Stimulated activated CD4-positive, alpha-beta T cell treated with anti-CD3 and anti-CD28 coated beads, Interleukin-15, amount 100 ng/mL, for 24 hours (primary cell): ENCODE measurements at regions not wholly inside any gene's neighbourhood (a gene's known extent, or its start where the extent isn't known, plus 50 kb on each side); places are given as distances from the start of the nearest gene placed in this dataset.
"Not testable (repeated sequence)": the region's sequence is repeated elsewhere in the genome, so short reads cannot be mapped to it uniquely, and the experiment has no call there.

Source experiments
- DNase-seq: peaks from one replicate; pipeline ENCODE4 v3.0.0-alpha.2; 2020

- DNase-seq = no peak
Observed at GRCh38 chr6:157727629-157728182, 95.3 kb upstream of the SNX9 start.

DNA sequence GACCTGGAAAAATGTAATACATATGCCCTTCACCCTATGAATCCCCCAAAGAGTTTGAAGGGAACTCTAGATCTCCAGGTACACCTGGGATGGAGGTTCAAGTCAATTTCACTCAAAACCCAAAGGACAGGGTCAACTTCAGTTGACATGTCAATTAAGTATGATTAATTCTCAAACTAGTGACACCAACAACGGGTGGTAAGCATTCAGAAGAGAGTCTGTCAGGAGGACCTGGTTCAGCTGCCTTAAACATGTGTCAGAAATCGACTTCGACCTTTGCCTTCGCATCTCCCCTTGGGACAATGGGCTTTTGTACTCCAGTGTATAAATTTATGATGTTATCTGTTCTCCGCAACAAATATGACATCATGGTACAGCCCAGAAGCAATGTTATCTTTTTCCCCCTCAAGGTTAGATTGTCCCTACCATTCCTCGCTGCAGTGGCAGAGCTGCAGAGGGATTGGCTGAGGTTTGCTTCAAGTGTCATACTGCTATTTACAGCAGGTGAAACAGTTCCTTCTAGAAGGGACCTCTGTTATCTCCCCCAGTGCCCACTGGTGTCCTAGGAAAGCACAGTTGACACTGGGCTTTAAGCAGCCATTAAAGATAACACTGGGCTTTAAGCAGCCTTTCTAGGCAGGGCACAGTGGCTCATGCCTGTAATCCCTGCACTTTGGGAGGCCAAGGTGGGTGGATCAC is 94.7 kb upstream of the SNX9 start:
- DNase-seq = no peak

- DNase-seq = no peak
Observed at GRCh38 chr6:157731221-157731620, 91.8 kb upstream of the SNX9 start.

- no peak for DNase-seq
Observed at GRCh38 chr6:157732007-157732406, 91.0 kb upstream of the SNX9 start.

DNA sequence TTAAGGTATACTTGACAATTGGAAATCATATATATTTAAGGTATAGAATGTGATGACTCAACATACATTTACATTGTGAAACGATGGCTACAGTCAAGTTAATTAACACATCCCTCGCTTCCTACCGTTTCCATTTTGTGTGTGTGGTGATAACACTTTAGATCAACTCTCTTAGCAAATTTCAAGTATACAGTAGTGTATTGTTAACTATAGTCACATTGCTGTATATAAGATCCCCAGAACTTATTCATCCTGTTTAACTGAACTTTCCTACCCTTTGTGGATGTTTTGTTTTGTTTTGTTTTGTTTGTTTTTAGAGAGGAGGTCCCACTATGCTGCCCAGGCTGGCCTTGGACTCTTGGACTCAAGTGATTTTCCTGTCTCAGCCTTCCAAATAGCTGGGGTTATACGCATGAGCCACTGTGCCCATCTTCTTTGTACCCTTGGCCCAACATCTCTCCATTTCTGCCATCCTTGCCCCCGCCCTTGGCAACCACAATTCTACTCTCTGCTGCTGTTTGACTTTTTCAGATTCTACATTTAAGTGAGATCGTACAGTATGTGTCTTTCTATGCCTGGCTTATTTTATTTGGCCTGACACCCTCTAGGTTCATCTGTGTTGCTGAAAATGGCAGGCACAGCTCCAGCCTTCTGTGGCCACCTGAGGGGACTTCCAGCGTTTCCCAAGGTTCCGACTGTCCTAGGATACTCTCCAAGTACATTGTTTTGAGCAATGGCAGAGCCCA is 90.5 kb upstream of the SNX9 start:
- no peak for DNase-seq

DNA sequence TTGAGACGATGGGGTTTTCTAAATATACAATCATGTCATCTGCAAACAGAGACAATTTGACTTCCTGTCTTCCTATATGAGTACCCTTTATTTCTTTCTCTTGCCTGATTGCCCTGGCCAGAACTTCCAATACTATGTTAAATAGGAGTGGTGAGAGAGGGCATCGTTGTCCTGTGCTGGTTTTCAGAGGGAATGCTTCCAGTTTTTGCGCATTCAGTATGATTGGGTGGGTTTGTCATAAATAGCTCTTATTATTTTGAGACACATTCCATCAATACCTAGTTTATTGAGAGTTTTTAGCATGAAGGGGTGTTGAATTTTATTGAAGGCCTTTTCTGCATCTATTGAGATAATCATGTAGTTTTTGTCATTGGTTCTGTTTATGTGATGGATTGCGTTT is 86.5 kb upstream of the SNX9 start:
- not testable (repeated sequence) for DNase-seq

GRCh38 chr6:157741321-157741947 is 81.6 kb upstream of the SNX9 start:
- DNase-seq = no peak

DNA sequence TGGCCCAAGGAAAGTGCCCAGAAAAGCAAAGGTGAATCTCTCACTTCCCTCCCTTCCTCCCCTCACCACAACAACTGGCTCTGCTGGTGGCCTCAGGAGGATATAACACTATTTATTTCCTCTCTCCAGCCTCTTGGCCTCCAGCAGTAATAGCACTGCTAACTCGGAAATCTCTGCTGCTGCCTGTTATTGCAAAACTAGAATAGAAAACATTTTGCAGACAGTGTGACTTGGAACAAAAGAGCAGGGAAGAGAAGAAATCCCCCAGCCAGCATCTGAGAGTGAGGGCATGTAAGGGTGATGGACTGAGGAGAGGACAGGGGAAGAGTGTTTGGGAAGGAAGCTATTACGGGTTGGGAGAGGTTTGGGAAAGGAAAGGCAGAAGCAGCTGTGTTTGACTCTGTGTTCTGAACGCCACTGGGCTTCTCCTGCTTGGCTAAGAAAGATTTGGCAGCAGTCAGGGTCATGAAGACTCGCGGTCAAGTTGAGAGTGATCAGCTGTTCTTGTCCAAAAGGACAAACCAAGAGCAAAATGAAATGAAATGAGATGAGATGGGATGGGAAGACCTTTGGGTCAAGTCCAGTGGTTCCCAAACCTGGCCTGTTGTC is 81.0 kb upstream of the SNX9 start:
- DNase-seq = no peak

GRCh38 chr6:157744102-157744601 is 78.9 kb upstream of the SNX9 start:
- no peak for DNase-seq

- DNase-seq = no peak
Observed at GRCh38 chr6:157746897-157747296, 76.1 kb upstream of the SNX9 start.

DNA sequence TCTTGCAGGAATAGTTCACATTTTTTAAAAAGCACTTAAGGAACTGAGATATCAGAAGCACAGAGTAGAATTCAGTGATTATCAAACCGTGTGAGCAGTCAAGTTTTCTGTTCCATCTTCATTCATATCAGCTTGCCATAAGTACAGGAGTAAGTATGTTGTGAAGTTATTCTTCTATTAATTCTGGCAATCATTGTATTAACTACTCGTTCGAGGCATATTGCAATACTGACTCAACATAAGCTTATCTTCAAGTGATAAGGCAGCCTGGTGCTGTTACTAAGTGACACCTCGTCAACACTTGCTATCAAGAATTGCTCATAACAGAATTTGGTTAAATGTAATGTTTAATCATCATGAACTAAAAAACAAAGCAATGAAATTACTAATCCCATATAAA is 75.7 kb upstream of the SNX9 start:
- no peak for DNase-seq

DNA sequence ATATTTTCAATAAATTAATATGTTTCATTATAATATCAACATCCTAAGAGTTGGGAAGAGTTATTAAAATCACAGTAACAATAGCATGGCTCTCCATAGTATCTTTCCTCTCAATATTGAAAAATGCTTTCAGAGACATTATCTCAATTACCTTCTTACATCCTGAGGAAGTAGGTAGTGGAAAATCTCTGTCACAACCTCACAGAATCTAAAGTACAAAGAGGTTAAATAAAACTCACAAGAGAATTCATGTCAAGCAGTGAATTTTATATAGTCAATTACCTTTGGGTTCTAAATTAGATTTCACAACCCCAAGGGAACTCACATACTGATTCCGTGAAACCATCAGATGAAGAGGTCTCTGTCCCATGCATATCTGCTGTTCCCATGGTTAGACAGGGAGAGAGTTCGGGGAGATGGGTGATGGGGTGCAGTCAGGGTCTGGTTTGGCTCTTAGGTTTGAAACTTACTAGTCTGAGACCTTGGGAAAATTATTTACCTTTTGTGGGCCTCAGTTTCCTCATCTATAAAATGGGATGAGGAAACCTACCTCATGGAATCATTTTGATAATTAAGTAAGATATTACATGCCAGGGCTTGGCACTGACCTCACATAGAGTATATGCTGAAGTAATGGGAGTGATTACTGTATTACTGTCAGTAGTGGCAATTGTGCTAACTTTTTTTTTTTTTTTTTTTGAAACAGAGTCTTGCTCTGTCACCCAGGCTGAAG is 74.0 kb upstream of the SNX9 start:
- DNase-seq = no peak

DNA sequence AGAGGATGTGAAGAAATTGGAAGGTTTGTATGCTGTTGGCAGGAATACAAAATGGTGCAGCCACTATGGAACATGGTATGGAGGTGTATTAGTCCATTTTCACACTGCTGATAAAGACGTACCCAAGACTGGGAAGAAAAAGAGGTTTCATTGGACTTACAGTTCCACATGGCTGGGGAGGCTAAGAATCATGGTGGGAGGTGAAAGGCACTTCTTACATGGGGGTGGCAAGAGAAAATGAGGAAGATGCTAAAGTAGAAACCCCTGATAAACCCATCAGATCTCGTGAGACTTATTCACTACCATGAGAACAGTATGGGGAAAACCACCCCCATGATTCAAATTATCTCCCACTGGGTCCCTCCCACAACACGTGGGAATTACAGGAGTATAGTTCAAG is 72.1 kb upstream of the SNX9 start:
- DNase-seq = not testable (repeated sequence)

DNA sequence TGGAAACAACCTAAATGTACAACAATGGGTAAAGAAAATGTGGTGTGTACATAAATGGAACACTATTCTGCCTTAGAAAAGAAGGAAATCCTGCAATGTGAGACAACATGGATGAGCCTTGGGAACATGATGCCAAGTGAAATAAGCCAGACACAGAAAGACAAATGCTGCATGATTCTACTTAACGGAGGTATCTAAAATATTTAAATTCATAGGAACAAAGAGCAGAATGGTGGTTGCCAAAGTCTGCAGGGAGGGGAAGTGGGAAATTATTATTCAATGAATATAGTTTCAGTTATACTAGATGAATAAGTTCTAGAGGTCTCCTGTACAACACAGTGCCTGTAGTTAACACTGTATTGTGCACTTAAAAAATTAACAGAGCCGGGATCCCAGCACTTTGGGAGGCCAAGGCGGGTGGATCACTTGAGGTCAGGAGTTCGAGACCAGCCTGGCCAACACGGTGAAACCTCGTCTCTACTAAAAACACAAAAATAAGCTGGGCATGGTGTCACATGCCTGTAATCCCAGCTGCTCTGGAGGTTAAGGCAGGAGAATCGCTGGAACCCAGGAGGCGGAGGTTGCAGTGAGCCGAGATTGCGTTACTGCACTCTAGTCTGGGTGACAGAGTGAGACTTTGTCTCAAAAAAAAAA is 71.4 kb upstream of the SNX9 start:
- no peak for DNase-seq

DNA sequence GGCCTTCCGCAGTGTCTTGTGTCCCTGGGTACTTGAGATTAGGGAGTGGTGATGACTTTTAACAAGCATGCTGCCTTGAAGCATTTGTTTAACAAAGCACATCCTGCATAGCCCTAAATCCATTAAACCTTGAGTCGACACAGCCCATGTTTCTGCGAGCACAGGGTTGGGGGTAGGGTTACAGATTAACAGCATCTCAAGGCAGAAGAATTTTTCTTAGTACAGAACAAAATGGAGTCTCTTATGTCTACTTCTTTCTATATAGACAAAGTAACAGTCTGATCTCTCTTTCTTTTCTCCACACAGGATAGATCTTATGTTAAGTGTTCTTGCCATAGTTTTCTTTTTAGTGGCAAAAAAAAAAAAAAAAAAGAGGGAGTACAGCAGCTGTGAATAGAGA is 70.2 kb upstream of the SNX9 start:
- not testable (repeated sequence) for DNase-seq

GRCh38 chr6:157753291-157753690 is 69.8 kb upstream of the SNX9 start:
- DNase-seq = no peak

GRCh38 chr6:157753801-157754200 is 69.2 kb upstream of the SNX9 start:
- not testable (repeated sequence) for DNase-seq

- DNase-seq = no peak
Observed at GRCh38 chr6:157754351-157754750, 68.7 kb upstream of the SNX9 start.

DNA sequence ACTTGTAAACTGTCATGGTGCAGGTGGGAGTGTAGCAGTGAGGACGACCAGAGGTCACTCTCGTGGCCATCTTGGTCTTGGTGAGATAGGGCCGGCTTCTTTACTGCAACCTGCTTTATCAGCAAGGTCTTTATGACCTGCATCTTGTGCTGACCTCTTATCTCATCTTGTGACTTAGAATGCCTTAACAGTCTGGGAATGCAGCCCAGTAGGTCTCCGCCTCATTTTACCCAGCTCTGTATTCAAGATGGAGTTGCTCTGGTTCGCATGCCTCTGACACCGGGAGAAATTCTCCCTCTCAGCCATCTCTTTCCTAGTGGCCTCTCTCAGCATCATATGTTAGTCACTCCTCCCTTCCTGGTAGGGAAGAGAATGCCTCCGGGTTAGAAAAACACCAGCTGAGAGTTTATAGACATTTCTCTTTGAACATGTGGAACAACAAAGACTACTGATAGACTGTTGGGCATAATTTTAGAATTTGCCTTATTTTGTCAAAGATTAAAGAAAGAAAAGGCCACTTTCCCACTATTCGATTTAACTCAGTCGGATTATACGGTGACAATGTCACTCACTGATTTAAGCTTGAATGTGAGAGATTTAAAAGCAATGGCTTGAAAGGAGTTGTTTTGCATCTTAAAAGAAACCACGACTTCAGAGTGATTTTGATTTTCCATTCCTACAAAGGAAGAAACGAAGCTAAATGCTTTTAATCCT is 67.9 kb upstream of the SNX9 start:
- DNase-seq = no peak

GRCh38 chr6:157755746-157756411 is 67.2 kb upstream of the SNX9 start:
- peak; percentile 82 for DNase-seq
